ENCODE measurements at regions not wholly inside any gene's neighbourhood (a gene's known extent, or its start where the extent isn't known, plus 50 kb on each side); places are given as distances from the start of the nearest gene placed in this dataset.

GRCh38 chr19:27705896-27706295 lies 1507.1 kb downstream of the UQCRFS1 start:
- FAIRE-seq (no peak), DNase-seq (ENCODE audit: low spot score in 2 of 2) (no peak)

GRCh38 chr19:27694361-27695055 lies 1518.4 kb downstream of the UQCRFS1 start:
- DNase-seq (ENCODE audit: low spot score in 2 of 2) (no peak), FAIRE-seq (no peak)

DNA sequence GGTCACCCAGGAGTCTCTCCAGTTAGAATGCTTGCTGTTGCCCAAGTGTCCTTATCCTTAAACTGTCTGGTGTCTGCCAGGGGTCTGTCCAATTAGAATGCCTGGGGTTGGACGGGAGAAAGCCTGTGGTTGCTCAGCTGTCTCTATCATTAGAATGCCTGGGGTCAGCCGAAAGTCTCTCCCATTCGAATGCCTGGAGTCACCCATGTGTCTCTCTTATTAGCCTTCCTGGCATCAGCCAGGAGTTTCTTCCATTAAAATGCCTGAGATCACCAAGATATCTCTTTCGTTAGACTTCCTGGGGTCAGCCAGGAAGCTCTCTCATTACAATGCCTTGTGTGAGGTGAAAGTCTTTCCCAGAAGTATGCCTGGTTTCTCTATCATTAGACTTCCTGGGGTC lies 1521.0 kb downstream of the UQCRFS1 start:
- no peak for FAIRE-seq
- DNase-seq (ENCODE audit: low spot score in 2 of 2) = no peak

DNA sequence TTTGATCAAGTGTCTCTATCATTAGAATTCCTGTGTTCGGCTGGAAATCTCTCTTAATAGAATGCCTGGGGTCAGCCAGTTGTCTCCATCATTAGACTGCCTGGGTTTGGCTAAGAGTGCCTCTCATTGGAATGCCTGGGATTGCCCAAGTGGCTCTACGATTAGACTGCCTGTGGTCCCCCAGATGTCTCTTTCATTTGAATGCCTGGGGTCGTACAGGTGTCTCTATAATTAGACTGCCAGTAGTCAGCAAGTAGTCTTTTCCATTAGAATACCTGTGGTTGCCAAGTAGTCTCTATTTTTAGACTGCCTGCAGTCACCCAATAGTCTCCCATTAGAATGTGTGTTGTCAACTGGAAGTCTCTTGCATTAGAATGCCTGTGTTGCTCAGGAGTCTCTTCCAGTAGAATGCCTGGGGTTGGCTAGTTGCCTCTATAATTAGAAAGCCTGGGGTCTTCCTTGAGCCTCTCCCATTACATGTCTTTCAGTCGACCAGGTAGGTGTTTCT lies 1523.2 kb downstream of the UQCRFS1 start:
- DNase-seq (ENCODE audit: low spot score in 2 of 2) (no peak), FAIRE-seq (no peak)

- DNase-seq (ENCODE audit: low spot score in 2 of 2) (no peak), FAIRE-seq (no peak)
These were observed 1528.7 kb downstream of the UQCRFS1 start for GRCh38 chr19:27684293-27684692.

DNA sequence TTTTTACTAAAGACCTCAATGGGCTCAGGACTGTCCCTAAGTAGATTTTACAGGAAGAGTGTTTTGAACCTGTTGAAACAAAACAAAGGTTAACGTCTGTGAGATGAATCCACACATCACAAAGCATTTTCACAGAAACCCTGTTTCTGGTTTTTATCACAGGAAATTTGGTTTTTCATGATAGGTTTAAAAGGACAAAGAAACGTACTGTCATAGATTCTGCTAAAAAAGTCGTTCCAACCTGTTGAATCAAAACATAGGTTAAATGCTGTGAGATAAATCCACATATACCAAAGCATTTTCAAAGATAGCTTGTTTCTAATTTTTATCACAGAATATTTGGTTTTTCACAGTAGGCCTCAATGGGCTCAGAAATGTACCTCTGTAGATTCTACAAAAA lies 1531.0 kb downstream of the UQCRFS1 start:
- no peak for FAIRE-seq
- no peak for DNase-seq (ENCODE audit: low spot score in 2 of 2)

- DNase-seq (ENCODE audit: low spot score in 2 of 2) (no peak), FAIRE-seq (no peak)
These were observed 1533.0 kb downstream of the UQCRFS1 start for GRCh38 chr19:27679905-27680304.

- FAIRE-seq = no peak
These were observed 1533.6 kb downstream of the UQCRFS1 start for GRCh38 chr19:27679399-27679798.

GRCh38 chr19:27676877-27677276 lies 1536.1 kb downstream of the UQCRFS1 start:
- FAIRE-seq (no peak), DNase-seq (ENCODE audit: low spot score in 2 of 2) (no peak)

More at GRCh38 chr19:27679399-27679798, 1533.6 kb downstream of the UQCRFS1 start:
- DNase-seq (ENCODE audit: low spot score in 2 of 2) = no peak

- no peak for DNase-seq (ENCODE audit: low spot score in 2 of 2)
- no peak for FAIRE-seq
These were observed 1536.6 kb downstream of the UQCRFS1 start for GRCh38 chr19:27676334-27676733.

DNA sequence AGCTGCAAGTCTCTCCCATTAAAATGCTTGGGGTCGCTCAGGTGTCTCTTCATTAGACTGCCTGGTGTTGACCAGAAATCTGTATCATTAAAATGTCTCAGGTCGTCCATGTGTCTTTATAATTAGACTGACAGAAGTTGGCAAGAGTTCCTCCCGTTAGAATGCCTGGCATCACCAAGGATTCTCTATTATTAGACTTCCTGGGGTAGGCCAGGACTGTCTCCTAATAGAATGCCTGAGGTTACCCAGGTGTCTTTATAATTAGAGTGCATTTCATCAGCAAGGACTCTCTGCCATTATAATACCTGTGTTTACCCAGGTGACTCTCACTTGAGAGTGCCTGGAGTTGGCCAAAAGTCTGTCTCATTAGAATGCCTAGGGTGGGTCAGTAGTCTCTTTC lies 1537.2 kb downstream of the UQCRFS1 start:
- no peak for FAIRE-seq
- DNase-seq (ENCODE audit: low spot score in 2 of 2) = no peak

- FAIRE-seq (no peak), DNase-seq (ENCODE audit: low spot score in 2 of 2) (no peak)
These were observed 1538.2 kb downstream of the UQCRFS1 start for GRCh38 chr19:27674701-27675100.

DNA sequence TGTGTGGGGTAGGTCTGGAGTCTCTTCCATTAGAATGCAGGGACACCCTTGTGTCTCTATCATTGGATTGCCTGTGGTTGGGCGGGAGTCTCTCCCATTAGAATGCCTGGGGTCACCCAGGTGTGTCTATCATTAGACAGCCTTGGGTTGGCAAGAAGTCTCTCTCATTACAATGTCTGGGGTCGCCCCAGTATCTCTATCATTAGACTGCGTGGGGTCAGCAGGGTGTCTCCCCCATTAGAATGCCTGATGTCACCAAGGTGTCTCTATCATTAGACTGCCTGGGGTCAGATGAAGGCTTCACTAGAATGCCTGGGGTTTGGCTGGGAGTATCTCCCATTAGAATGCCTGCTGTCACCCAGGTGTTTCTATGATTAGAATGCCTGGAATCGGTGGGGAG lies 1539.0 kb downstream of the UQCRFS1 start:
- FAIRE-seq (no peak), DNase-seq (ENCODE audit: low spot score in 2 of 2) (no peak)

- FAIRE-seq = no peak
- no peak for DNase-seq (ENCODE audit: low spot score in 2 of 2)
These were observed 1540.5 kb downstream of the UQCRFS1 start for GRCh38 chr19:27672309-27673047.

DNA sequence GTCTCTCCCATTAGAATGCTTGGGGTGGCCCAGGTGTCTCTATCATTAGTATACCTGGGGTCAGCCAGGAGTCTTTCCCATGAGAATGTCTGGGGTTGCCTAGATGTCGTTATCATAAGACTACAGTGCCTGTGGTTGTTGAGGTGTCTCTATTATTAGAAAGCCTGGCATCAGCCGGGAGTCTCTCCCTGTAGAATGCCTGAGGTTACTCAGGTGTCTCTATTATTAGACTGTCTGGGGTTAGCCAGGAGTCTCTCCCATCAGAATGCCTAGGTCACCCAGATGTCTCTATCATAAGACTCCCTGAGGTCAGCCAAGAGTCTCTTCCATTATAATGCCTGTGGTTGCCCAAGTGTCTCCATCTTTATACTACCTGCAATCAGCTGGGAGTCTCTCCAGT lies 1541.1 kb downstream of the UQCRFS1 start:
- FAIRE-seq (no peak), DNase-seq (ENCODE audit: low spot score in 2 of 2) (no peak)

DNA sequence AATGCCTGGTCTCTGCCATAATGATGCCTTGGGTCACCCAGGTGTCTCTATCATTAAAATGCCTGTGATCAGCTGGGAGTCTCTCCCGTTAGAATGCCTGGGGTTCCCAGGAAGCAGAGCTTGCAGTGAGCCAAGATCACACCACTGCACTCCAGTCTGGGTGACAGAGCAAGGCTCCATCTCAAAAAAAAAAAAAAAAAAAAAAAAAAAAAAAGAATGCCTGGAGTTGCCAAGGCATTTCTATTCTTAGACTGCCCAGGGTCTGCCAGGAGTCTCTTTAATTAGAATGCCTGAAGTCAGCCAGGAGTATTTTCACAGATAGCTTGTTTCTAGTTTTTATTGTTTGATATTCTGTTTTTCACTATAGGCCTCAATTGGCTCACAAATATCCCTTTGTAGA lies 1552.5 kb downstream of the UQCRFS1 start:
- no peak for DNase-seq (ENCODE audit: low spot score in 2 of 2)
- FAIRE-seq = no peak

DNA sequence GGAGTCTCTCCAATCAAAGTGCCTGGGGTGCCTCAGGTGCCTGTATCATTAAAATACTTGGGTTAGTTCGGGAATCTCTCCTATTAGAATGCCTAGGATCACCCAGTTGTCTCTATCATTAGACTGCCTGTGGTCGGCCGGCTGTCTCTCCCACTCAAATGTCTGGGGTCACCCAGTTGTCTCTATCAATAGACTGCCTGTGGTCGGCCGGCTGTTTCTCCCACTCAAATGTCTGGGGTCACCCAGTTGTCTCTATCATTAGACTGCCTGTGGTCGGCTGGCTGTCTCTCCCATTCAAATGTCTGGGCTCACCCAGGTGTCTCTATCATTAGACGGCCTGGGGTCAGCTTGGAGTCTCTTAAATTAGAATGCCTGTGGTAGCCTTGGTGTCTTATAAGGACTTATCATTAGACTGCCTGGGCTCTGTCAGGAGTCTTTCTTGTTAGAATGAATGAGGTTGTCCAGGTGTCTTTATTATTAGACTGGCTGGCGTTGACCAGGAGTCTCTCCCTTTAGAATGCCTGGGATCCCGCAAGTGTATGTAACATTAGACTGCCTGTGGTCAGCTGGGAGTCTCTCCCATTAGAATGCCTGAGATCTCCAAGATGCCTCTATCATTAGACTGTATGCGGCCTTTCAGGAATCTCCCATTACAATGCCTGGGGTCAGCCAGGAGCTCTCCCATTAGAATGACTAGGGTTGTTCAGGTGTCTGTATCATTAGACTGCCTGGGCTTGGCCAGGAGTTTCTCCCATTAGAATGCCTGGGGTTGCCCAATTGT lies 1555.5 kb downstream of the UQCRFS1 start:
- no peak for DNase-seq (ENCODE audit: low spot score in 2 of 2)
- no peak for FAIRE-seq

GRCh38 chr19:27654266-27654990 lies 1558.5 kb downstream of the UQCRFS1 start:
- no peak for FAIRE-seq

DNA sequence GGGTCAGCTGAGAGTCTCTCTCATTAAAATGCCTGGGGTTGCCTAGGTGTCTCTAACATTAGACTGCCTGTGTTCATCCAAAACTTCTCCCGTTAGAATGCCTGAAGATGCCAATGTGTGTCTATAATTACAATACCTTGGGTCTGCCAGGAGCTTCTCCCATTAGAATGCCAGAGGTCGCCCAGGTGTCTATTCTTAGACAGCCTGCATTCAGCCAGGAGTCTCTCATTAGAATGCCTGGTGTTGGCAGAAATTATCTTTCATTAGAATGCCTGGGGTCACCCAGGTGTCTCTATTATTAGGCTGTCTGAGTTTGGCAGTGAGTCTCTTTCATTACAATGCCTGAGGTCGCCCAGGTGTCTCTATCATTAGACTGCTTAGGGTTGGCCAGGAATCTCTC lies 1560.2 kb downstream of the UQCRFS1 start:
- DNase-seq (ENCODE audit: low spot score in 2 of 2) (no peak), FAIRE-seq (no peak)

More at GRCh38 chr19:27654266-27654990, 1558.5 kb downstream of the UQCRFS1 start:
- DNase-seq (ENCODE audit: low spot score in 2 of 2) = no peak

DNA sequence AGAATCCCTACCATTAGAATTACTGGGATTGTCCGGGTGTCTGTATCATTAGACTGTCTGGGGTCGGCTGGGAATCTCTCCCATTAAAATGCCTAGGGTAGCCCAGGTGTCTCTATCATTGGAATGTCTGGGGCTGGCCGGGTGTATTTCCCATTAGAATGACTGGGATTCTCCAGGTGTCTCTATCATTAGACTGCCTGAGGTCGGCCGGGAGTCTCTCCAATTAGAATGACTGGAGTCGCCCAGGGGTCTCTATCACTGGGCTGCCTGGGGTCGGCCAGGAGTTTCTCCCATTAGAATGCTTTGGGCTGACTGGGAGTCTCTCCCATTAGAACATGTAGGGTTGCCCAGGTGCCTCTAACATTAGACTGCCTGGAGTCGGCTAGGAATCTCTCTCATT lies 1560.7 kb downstream of the UQCRFS1 start:
- DNase-seq (ENCODE audit: low spot score in 2 of 2) (no peak), FAIRE-seq (no peak)

Measured in frontal cortex (tissue), 3 donors.